ENCODE measurements at regions not wholly inside any gene's neighbourhood (a gene's known extent, or its start where the extent isn't known, plus 50 kb on each side); places are given as distances from the start of the nearest gene placed in this dataset.
"Not testable (repeated sequence)": the region's sequence is repeated elsewhere in the genome, so short reads cannot be mapped to it uniquely, and the experiment has no call there.

- DNase-seq (no peak), ATAC-seq (no peak)
- intact Hi-C loops (cut with DNase I): no loop called here
Observed at GRCh38 chr2:16387461-16387984, 278.1 kb downstream of the CYRIA start.

- no peak for DNase-seq
- intact Hi-C loops (cut with DNase I): no loop called here
- peak; percentile 72 to 78 for ATAC-seq
Observed at GRCh38 chr2:16386431-16386830, 279.2 kb downstream of the CYRIA start.

GRCh38 chr2:16386031-16386430 is 279.6 kb downstream of the CYRIA start:
- intact Hi-C loops (cut with DNase I): no loop called here
- peak; percentile 24 to 65 for ATAC-seq

GRCh38 chr2:16385341-16385740 is 280.3 kb downstream of the CYRIA start:
- DNase-seq (no peak), ATAC-seq (no peak)
- intact Hi-C loops (cut with DNase I): no loop called here

More at GRCh38 chr2:16386031-16386430, 279.6 kb downstream of the CYRIA start:
- DNase-seq: no peak

GRCh38 chr2:16383411-16383810 is 282.2 kb downstream of the CYRIA start:
- DNase-seq (no peak), ATAC-seq (no peak)
- intact Hi-C loops (cut with DNase I): no loop called here

GRCh38 chr2:16382451-16382850 is 283.2 kb downstream of the CYRIA start:
- intact Hi-C loops (cut with DNase I): no loop called here
- DNase-seq: no peak
- ATAC-seq: no peak

GRCh38 chr2:16381511-16381910 is 284.1 kb downstream of the CYRIA start:
- no peak for ATAC-seq

GRCh38 chr2:16379901-16380300 is 285.7 kb downstream of the CYRIA start:
- ATAC-seq; DNase-seq; intact Hi-C loops (cut with DNase I): not testable (repeated sequence)

More at GRCh38 chr2:16381511-16381910, 284.1 kb downstream of the CYRIA start:
- intact Hi-C loops (cut with DNase I): no loop called here
- DNase-seq: no peak

- intact Hi-C loops (cut with DNase I); DNase-seq; ATAC-seq: not testable (repeated sequence)
Observed at GRCh38 chr2:16379061-16379460, 286.6 kb downstream of the CYRIA start.

- ATAC-seq (no peak), DNase-seq (no peak)
- intact Hi-C loops (cut with DNase I): no loop called here
Observed at GRCh38 chr2:16378031-16378430, 287.6 kb downstream of the CYRIA start.

- no peak for ATAC-seq
- no peak for DNase-seq
- intact Hi-C loops (cut with DNase I): no loop called here
Observed at GRCh38 chr2:16375981-16376380, 289.7 kb downstream of the CYRIA start.

GRCh38 chr2:16375351-16375750 is 290.3 kb downstream of the CYRIA start:
- ATAC-seq (no peak), DNase-seq (no peak)
- intact Hi-C loops (cut with DNase I): no loop called here

GRCh38 chr2:16374671-16375070 is 291.0 kb downstream of the CYRIA start:
- DNase-seq: no peak
- intact Hi-C loops (cut with DNase I): no loop called here
- no peak for ATAC-seq

GRCh38 chr2:16373341-16373740 is 292.3 kb downstream of the CYRIA start:
- DNase-seq: no peak
- ATAC-seq: no peak
- intact Hi-C loops (cut with DNase I): no loop called here

GRCh38 chr2:16371751-16372150 is 293.9 kb downstream of the CYRIA start:
- intact Hi-C loops (cut with DNase I): no loop called here
- ATAC-seq (no peak), DNase-seq (no peak)

GRCh38 chr2:16368951-16369350 is 296.7 kb downstream of the CYRIA start:
- ATAC-seq (no peak), DNase-seq (no peak)
- intact Hi-C loops (cut with DNase I): no loop called here

- DNase-seq (no peak), ATAC-seq (no peak)
- intact Hi-C loops (cut with DNase I): no loop called here
Observed at GRCh38 chr2:16368328-16368727, 297.3 kb downstream of the CYRIA start.

- DNase-seq (no peak), ATAC-seq (no peak)
- intact Hi-C loops (cut with DNase I): no loop called here
Observed at GRCh38 chr2:16365366-16365765, 300.3 kb downstream of the CYRIA start.

- intact Hi-C loops (cut with DNase I): no loop called here
- DNase-seq (no peak), ATAC-seq (no peak)
Observed at GRCh38 chr2:16363581-16363980, 302.1 kb downstream of the CYRIA start.

GRCh38 chr2:16362611-16363010 is 303.0 kb downstream of the CYRIA start:
- DNase-seq: no peak
- ATAC-seq: no peak
- intact Hi-C loops (cut with DNase I): no loop called here

GRCh38 chr2:16361261-16361995 is 304.2 kb downstream of the CYRIA start:
- DNase-seq: no peak
- intact Hi-C loops (cut with DNase I): no loop called here
- ATAC-seq: no peak

All from left cardiac atrium (tissue), 4 donors.